HG02571 (cell line): ENCODE measurements at regions not wholly inside any gene's neighbourhood (a gene's known extent, or its start where the extent isn't known, plus 50 kb on each side); places are given as distances from the start of the nearest gene placed in this dataset.

Source experiments
- ATAC-seq: cut with Tn5 transposase; IDR thresholded peaks from one replicate; pipeline ENCODE4 v1.9.1; 2021; ENCODE audit warnings: mild to moderate bottlenecking, moderate library complexity; ENCODE audit not compliant: unreplicated experiment

- ATAC-seq: no peak
Measured at GRCh38 chr12:102601621-102602020, 121.3 kb upstream of the IGF1 start.

- ATAC-seq: no peak
Measured at GRCh38 chr12:102596687-102597086, 116.3 kb upstream of the IGF1 start.

GRCh38 chr12:102596031-102596430 lies 115.7 kb upstream of the IGF1 start:
- no peak for ATAC-seq

GRCh38 chr12:102595315-102595714 lies 115.0 kb upstream of the IGF1 start:
- ATAC-seq: no peak

GRCh38 chr12:102593134-102593533 lies 112.8 kb upstream of the IGF1 start:
- no peak for ATAC-seq

- ATAC-seq: no peak
Measured at GRCh38 chr12:102592134-102592533, 111.8 kb upstream of the IGF1 start.

- ATAC-seq: no peak
Measured at GRCh38 chr12:102573237-102573636, 92.9 kb upstream of the IGF1 start.

- no peak for ATAC-seq
Measured at GRCh38 chr12:102571889-102572288, 91.5 kb upstream of the IGF1 start.

GRCh38 chr12:102570256-102570655 lies 89.9 kb upstream of the IGF1 start:
- ATAC-seq: no peak

GRCh38 chr12:102569803-102570202 lies 89.4 kb upstream of the IGF1 start:
- ATAC-seq: no peak

- no peak for ATAC-seq
Measured at GRCh38 chr12:102568276-102568675, 87.9 kb upstream of the IGF1 start.

- no peak for ATAC-seq
Measured at GRCh38 chr12:102567031-102567985, 86.9 kb upstream of the IGF1 start.

GRCh38 chr12:102565555-102565954 lies 85.2 kb upstream of the IGF1 start:
- no peak for ATAC-seq

GRCh38 chr12:102564026-102564425 lies 83.7 kb upstream of the IGF1 start:
- no peak for ATAC-seq

GRCh38 chr12:102562836-102563425 lies 82.6 kb upstream of the IGF1 start:
- no peak for ATAC-seq

GRCh38 chr12:102551186-102551585 lies 70.8 kb upstream of the IGF1 start:
- no peak for ATAC-seq

GRCh38 chr12:102549691-102550090 lies 69.3 kb upstream of the IGF1 start:
- ATAC-seq: no peak

GRCh38 chr12:102548543-102548942 lies 68.2 kb upstream of the IGF1 start:
- ATAC-seq: no peak

GRCh38 chr12:102543494-102544485 lies 63.4 kb upstream of the IGF1 start:
- no peak for ATAC-seq

GRCh38 chr12:102542816-102543440 lies 62.6 kb upstream of the IGF1 start:
- no peak for ATAC-seq
